Breast epithelium (tissue), 4 donors: ENCODE measurements at regions not wholly inside any gene's neighbourhood (a gene's known extent, or its start where the extent isn't known, plus 50 kb on each side); places are given as distances from the start of the nearest gene placed in this dataset.
"Not testable (repeated sequence)": the region's sequence is repeated elsewhere in the genome, so short reads cannot be mapped to it uniquely, and the experiment has no call there.

Experiments
- DNase-seq, 2 donors: peaks; one replicate each; pipeline ENCODE4 v3.0.0-alpha.2; 2019; ENCODE audit warnings: low spot score in 2 of 2
- H3K27ac ChIP-seq, 2 donors: fragments of 200-600 bp; sonication (generic) in 1 of 2; one replicate each; pipeline ENCODE4 v1.5.1; 2016 to 2019; ENCODE audit warnings: mild to moderate bottlenecking in 1 of 2
- H3K27me3 ChIP-seq, 2 donors: fragments of 200-600 bp; sonication (generic) in 1 of 2; one replicate each; pipeline versions ENCODE4 v1.5.1 to v1.6.0; 2017 to 2019; ENCODE audit warnings: control low read depth in 1 of 2, mild to moderate bottlenecking in 1 of 2
- H3K36me3 ChIP-seq: fragments of 200-600 bp; one replicate; pipeline ENCODE4 v1.5.1; 2019
- H3K4me1 ChIP-seq, 2 donors: fragments of 200-600 bp; sonication (generic); one replicate each; pipeline ENCODE4 v1.5.1; 2016 to 2019; ENCODE audit warnings: control low read depth in 1 of 2
- H3K4me3 ChIP-seq, 3 donors: fragments of 200-600 bp; sonication (generic); 1 replicate in 2 of 3; 2 replicates in 1 of 3; pipeline ENCODE4 v1.5.1; 2016 to 2019; ENCODE audit warnings: mild to moderate bottlenecking in 3 of 3, moderate library complexity in 2 of 3
- H3K9me3 ChIP-seq, 2 donors: fragments of 200-600 bp; sonication (generic) in 1 of 2; one replicate each; pipeline ENCODE4 v1.5.1; 2016 to 2019; ENCODE audit warnings: control low read depth in 1 of 2
- POLR2A ChIP-seq: fragments of 450-650 bp; IDR thresholded peaks from one replicate; pipeline ENCODE4 v1.6.1; 2016; ENCODE audit warnings: antibody characterized with exemption, mild to moderate bottlenecking, moderate library complexity
- POLR2AphosphoS5 ChIP-seq, 3 donors: sonication (generic); formaldehyde crosslinking; IDR thresholded peaks; one replicate each; pipeline ENCODE4 v1.6.1; 2017; ENCODE audit warnings: antibody characterized with exemption in 3 of 3
- intact Hi-C: fragments of 100-400 bp; cut with DNase I; formaldehyde crosslinking; loops from one replicate; pipeline ENCODE4 v1.15.1; 2023; ENCODE audit warnings: low total_unique reads
- TF ChIP-seq, protein P1 (sequence below), 3 donors: fragments of 450-650 bp; IDR thresholded peaks; one replicate each; pipeline ENCODE4 v1.5.1; 2016 to 2017; ENCODE audit warnings: antibody characterized with exemption in 3 of 3, mild to moderate bottlenecking in 3 of 3, moderate library complexity in 3 of 3

DNA sequence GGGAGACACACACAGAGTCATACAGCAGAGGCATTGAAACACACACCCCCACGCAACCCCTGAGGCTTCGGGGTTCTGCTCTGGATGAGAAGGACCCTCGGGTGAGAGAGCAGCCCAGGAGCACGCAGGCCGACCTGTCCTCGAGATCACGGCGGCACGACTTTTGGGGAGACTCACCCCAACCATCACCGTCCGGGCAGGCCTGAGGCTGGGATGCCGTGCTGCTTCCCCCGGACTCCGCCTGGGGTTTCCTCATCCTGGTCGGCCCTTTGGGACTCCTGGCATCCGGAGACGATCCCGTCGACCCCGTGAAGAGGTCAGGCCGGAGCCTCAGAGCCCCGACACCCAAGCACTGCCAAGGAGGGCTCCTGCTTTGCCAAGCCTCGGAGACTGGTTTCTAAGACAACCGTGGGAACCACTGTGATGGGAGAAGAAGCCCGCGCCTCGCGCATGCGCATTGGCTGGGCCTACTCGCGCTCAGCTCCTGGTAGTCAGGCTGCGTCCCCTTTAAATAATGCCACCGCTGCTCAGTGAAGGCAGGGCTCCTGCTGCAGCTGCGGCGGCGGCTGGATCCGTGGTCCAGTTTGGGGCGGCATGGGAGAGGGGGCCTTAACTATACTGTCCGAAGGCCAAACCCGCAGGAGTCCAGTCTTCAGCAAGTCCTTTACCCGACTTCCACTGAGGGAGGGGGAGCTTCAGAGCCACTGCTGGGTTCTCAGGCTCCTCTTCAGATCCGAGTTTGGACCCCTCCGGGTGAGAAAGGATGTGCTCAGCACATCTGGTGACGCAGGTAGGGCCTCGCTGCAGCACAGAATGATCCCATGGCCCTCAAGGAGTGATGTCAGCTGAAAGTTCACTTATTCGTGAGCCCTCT, 171.4 kb upstream of the ZNF337 start:
- Histone ChIP-seq H3K27ac (no peak overlapping the region), H3K4me1 (peaks cover 0 to 5% of the 10 kb centered on the region in 2 donors), H3K27me3 (no peaks in the 10 kb centered on the region), H3K36me3 (no peaks in the 10 kb centered on the region), H3K4me3 (peak overlapping the region; percentile 33 to 52 (median 47)), H3K9me3 (no peaks in the 10 kb centered on the region)
- intact Hi-C loops, result no loop called here
- TF ChIP-seq POLR2A (no peak), POLR2AphosphoS5 (IDR thresholded peaks at IDR 0.05) (no peak)
- TF ChIP-seq, protein P1, sequence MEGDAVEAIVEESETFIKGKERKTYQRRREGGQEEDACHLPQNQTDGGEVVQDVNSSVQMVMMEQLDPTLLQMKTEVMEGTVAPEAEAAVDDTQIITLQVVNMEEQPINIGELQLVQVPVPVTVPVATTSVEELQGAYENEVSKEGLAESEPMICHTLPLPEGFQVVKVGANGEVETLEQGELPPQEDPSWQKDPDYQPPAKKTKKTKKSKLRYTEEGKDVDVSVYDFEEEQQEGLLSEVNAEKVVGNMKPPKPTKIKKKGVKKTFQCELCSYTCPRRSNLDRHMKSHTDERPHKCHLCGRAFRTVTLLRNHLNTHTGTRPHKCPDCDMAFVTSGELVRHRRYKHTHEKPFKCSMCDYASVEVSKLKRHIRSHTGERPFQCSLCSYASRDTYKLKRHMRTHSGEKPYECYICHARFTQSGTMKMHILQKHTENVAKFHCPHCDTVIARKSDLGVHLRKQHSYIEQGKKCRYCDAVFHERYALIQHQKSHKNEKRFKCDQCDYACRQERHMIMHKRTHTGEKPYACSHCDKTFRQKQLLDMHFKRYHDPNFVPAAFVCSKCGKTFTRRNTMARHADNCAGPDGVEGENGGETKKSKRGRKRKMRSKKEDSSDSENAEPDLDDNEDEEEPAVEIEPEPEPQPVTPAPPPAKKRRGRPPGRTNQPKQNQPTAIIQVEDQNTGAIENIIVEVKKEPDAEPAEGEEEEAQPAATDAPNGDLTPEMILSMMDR (IDR thresholded peaks at IDR 0.05), result no peak
- no peak for DNase-seq

DNA sequence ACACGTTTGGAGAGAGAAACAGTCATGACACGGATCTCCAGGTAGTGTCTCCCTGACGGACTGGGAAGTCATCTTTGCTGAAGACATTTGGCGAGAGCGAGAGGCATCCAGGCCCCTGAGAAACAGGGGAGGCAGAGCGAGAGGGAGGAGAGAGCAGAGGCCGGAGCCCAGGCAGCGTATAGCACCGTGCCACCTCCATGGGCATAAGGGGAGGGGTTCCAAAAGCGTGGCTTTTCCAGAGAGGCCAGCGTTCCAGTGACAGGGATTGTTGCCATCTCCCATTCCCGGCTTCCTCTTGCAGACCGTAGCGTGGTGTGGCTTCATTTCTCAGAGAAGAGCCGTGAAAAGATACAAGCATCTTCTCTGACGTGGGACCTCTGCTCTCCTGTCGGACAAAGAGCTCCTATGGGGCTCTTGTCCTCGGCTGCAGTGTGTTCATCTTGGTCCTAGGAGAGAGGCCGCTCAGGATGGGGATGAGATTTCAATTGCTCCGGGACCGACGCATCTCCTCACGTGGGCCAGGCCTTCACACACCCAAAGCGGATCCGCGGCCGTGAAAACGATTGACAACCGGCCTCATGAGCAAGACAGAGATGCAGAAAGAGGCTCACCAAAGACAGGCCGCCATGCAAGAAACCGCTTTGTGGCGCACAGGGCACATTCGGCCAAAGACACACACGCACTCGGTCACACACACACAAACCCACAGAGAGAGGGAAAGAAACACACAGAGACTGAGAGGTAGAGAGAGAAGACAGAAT, 170.5 kb upstream of the ZNF337 start:
- H3K27ac ChIP-seq, intact Hi-C loops, DNase-seq, H3K4me1 ChIP-seq, H3K9me3 ChIP-seq, H3K4me3 ChIP-seq, H3K36me3 ChIP-seq, H3K27me3 ChIP-seq: not testable (repeated sequence)

DNA sequence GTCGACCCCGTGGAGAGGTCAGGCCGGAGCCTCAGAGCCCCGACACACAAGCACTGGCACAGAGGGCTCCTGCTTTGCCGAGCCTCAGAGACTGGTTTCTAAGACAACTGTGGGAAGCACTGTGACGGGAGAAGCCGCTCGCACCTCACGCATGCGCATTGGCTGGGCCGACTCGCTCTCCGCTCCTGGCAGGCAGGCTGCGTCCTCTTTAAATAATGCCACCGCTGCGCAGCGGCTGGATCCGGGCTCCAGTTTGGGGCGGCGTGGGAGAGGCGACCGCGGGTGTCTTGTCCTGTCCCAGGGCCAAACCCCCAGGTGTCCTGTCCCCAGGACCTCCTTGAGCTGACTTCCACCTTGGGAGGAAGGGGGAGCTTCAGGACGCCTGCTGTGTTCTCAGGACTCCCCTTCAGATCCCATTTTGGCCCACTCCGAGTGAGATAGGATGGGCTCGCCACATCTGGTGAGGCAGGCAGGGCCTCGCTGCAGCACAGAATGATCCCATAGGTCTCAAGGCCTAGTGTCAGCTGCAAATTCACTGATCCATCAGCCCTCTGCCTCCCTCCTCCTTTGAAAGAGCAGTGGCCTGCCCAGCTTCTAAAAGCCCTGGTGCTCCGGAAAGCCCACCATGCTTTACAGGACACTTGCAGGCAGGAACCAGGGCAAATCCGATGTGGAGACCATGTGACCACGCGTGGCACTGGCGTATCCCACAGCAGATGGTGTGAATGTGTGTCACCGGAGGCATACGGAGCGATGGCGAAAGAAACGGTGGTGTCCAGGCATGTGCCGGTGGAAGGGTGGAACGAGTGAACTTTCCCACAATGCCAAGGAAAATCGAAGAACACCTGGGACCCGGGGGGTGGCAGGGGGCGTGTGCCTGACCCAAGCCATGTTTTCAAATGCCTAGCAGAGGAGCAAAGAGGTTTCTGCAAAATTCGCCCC, 169.3 kb upstream of the ZNF337 start:
- Histone ChIP-seq H3K4me3 (peak overlapping the region; percentile 20 to 64 (median 38)), H3K27me3 (no peaks in the 10 kb centered on the region), H3K9me3 (no peaks in the 10 kb centered on the region), H3K4me1 (peaks cover 7 to 10% of the 10 kb centered on the region in 2 donors), H3K27ac (no peak overlapping the region), H3K36me3 (no peaks in the 10 kb centered on the region)
- intact Hi-C loops, result no loop called here
- TF ChIP-seq POLR2AphosphoS5 (IDR thresholded peaks at IDR 0.05) (no peak), POLR2A (no peak)
- TF ChIP-seq, protein P1 (IDR thresholded peaks at IDR 0.05), result no peak
- peak in 1 of 2 donors; percentile 75 for DNase-seq

GRCh38 chr20:25864963-25865714, 168.5 kb upstream of the ZNF337 start:
- H3K36me3 ChIP-seq, DNase-seq, H3K27me3 ChIP-seq, H3K9me3 ChIP-seq, intact Hi-C loops, H3K27ac ChIP-seq, H3K4me1 ChIP-seq: not testable (repeated sequence)
- H3K4me3 ChIP-seq, result peak overlapping the region; percentile 20 to 64 (median 38)

- Histone ChIP-seq H3K4me3 (no peak overlapping the region), H3K4me1 (peaks cover 7 to 10% of the 10 kb centered on the region in 2 donors), H3K27ac (no peak overlapping the region), H3K9me3 (no peaks in the 10 kb centered on the region), H3K27me3 (no peaks in the 10 kb centered on the region), H3K36me3 (no peaks in the 10 kb centered on the region)
- intact Hi-C loops, result no loop called here
- DNase-seq, result no peak
- TF ChIP-seq, protein P1 (IDR thresholded peaks at IDR 0.05), result no peak
- TF ChIP-seq POLR2AphosphoS5 (IDR thresholded peaks at IDR 0.05) (no peak), POLR2A (no peak)
Observed at GRCh38 chr20:25864326-25864962, 167.8 kb upstream of the ZNF337 start.
